SK-N-MC (cell line): ENCODE measurements at regions not wholly inside any gene's neighbourhood (a gene's known extent, or its start where the extent isn't known, plus 50 kb on each side); places are given as distances from the start of the nearest gene placed in this dataset.
"Not testable (repeated sequence)": the region's sequence is repeated elsewhere in the genome, so short reads cannot be mapped to it uniquely, and the experiment has no call there.

ENCODE experiments used
- DNase-seq: peaks from one replicate; pipeline ENCODE4 v3.0.0-alpha.2; 2011; ENCODE audit warnings: low read depth, low spot score
- H3K27ac ChIP-seq: fragments of 200-600 bp; sonication (generic); 2 replicates; pipeline ENCODE4 v1.5.1; 2016; ENCODE audit warnings: mixed run types
- H3K36me3 ChIP-seq: fragments of 200-600 bp; sonication (generic); 2 replicates; pipeline ENCODE4 v1.6.1; 2017; ENCODE audit warnings: antibody characterized with exemption, low read length, mixed read lengths; ENCODE audit not compliant: insufficient read depth
- H3K4me3 ChIP-seq: fragments of 200-600 bp; sonication (generic); 2 replicates; pipeline ENCODE4 v1.5.1; 2016
- H3K9ac ChIP-seq: fragments of 200-600 bp; sonication (generic); 2 replicates; pipeline ENCODE4 v1.8.0; 2017; ENCODE audit warnings: mixed run types, mixed read lengths; ENCODE audit not compliant: insufficient read length
- H3K9me3 ChIP-seq: fragments of 200-600 bp; sonication (generic); 2 replicates; pipeline ENCODE4 v1.6.1; 2017; ENCODE audit warnings: low read depth, mild to moderate bottlenecking, antibody characterized with exemption, low read length, moderate library complexity, mixed read lengths
- EZH2 ChIP-seq: fragments of 200-600 bp; sonication (generic); IDR thresholded peaks from one replicate; pipeline ENCODE4 v1.6.1; 2017; ENCODE audit warnings: antibody characterized with exemption
- FOXP2 ChIP-seq: optimal IDR thresholded peaks from 2 replicates; pipeline ENCODE3; 2011; ENCODE audit warnings: mild to moderate bottlenecking, moderate library complexity; ENCODE audit not compliant: insufficient read depth; ENCODE audit errors: extremely low read length, control extremely low read depth
- POLR2AphosphoS5 ChIP-seq: IDR thresholded peaks from 2 replicates; pipeline ENCODE4 v1.6.1; 2012; ENCODE audit warnings: mild to moderate bottlenecking, low read depth, low read length, borderline replicate concordance

- H3K9ac ChIP-seq: no peak overlapping the region
- no peak overlapping the region for H3K27ac ChIP-seq
- H3K4me3 ChIP-seq: no peak overlapping the region
- H3K36me3 ChIP-seq: no peaks in the 10 kb centered on the region
- DNase-seq: no peak
- TF ChIP-seq FOXP2 (no peak), EZH2 (no peak), POLR2AphosphoS5 (no peak)
- H3K9me3 ChIP-seq: no peaks in the 10 kb centered on the region
Observed at GRCh38 chr14:37862263-37862662, 266.8 kb downstream of the TTC6 start.

GRCh38 chr14:37864128-37864527, 268.7 kb downstream of the TTC6 start:
- no peak overlapping the region for H3K9ac ChIP-seq
- H3K27ac ChIP-seq: no peak overlapping the region
- DNase-seq: no peak

GRCh38 chr14:37864861-37865718, 269.7 kb downstream of the TTC6 start:
- no peak overlapping the region for H3K9ac ChIP-seq
- TF ChIP-seq EZH2 (no peak), FOXP2 (no peak), POLR2AphosphoS5 (no peak)
- no peak for DNase-seq
- H3K36me3 ChIP-seq: no peaks in the 10 kb centered on the region
- no peak overlapping the region for H3K27ac ChIP-seq
- no peak overlapping the region for H3K4me3 ChIP-seq
- no peaks in the 10 kb centered on the region for H3K9me3 ChIP-seq

More at GRCh38 chr14:37864128-37864527, 268.7 kb downstream of the TTC6 start:
- no peak for TF ChIP-seq EZH2
- no peaks in the 10 kb centered on the region for H3K9me3 ChIP-seq
- H3K4me3 ChIP-seq: no peak overlapping the region
- H3K36me3 ChIP-seq: no peaks in the 10 kb centered on the region

- TF ChIP-seq EZH2: no peak
- TF ChIP-seq POLR2AphosphoS5: no peak
- no peak for TF ChIP-seq FOXP2
- no peak overlapping the region for H3K27ac ChIP-seq
- no peak overlapping the region for H3K4me3 ChIP-seq
- DNase-seq: no peak
- no peak overlapping the region for H3K9ac ChIP-seq
- no peaks in the 10 kb centered on the region for H3K9me3 ChIP-seq
- H3K36me3 ChIP-seq: no peaks in the 10 kb centered on the region
Observed at GRCh38 chr14:37865719-37866549, 270.5 kb downstream of the TTC6 start.

GRCh38 chr14:37869633-37870032, 274.2 kb downstream of the TTC6 start:
- Histone ChIP-seq H3K9me3 (no peaks in the 10 kb centered on the region), H3K4me3 (no peak overlapping the region), H3K36me3 (no peaks in the 10 kb centered on the region), H3K9ac (no peak overlapping the region), H3K27ac (no peak overlapping the region)
- no peak for DNase-seq
- TF ChIP-seq FOXP2: no peak
- TF ChIP-seq POLR2AphosphoS5: no peak
- TF ChIP-seq EZH2: no peak

- TF ChIP-seq POLR2AphosphoS5: no peak
- no peak for TF ChIP-seq EZH2
- no peak for TF ChIP-seq FOXP2
- Histone ChIP-seq H3K9ac (no peak overlapping the region), H3K9me3 (no peaks in the 10 kb centered on the region), H3K36me3 (no peaks in the 10 kb centered on the region), H3K27ac (no peak overlapping the region), H3K4me3 (no peak overlapping the region)
- DNase-seq: no peak
Observed at GRCh38 chr14:37870170-37870569, 274.7 kb downstream of the TTC6 start.

- no peak overlapping the region for H3K9ac ChIP-seq
- no peaks in the 10 kb centered on the region for H3K36me3 ChIP-seq
- H3K27ac ChIP-seq: no peak overlapping the region
- TF ChIP-seq EZH2: no peak
- no peak for TF ChIP-seq POLR2AphosphoS5
- no peak for TF ChIP-seq FOXP2
- DNase-seq: no peak
- H3K9me3 ChIP-seq: no peaks in the 10 kb centered on the region
- H3K4me3 ChIP-seq: no peak overlapping the region
Observed at GRCh38 chr14:37870632-37871346, 275.4 kb downstream of the TTC6 start.

GRCh38 chr14:37874065-37874428, 278.6 kb downstream of the TTC6 start:
- not testable (repeated sequence) for H3K36me3 ChIP-seq, DNase-seq, H3K9me3 ChIP-seq, H3K4me3 ChIP-seq, H3K27ac ChIP-seq, H3K9ac ChIP-seq
